Mesenchymal stem cell (in vitro differentiated cells and primary cell): ENCODE measurements at regions not wholly inside any gene's neighbourhood (a gene's known extent, or its start where the extent isn't known, plus 50 kb on each side); places are given as distances from the start of the nearest gene placed in this dataset.

Experiments
- DNase-seq: peaks from one replicate; pipeline ENCODE4 v3.0.0-alpha.2; 2013
- H2AFZ ChIP-seq: one replicate; pipeline ENCODE4 v1.6.1; 2013; ENCODE audit warnings: low read depth, mild to moderate bottlenecking, control low read depth, inconsistent platforms, low read length, moderate library complexity
- H2AK5ac ChIP-seq: 2 replicates; pipeline ENCODE4 v1.6.1; 2013; ENCODE audit warnings: low read length, moderate library complexity, mild to moderate bottlenecking, inconsistent platforms; ENCODE audit not compliant: severe bottlenecking
- H2BK120ac ChIP-seq: one replicate; pipeline ENCODE4 v1.6.1; 2013; ENCODE audit warnings: low read depth, mild to moderate bottlenecking, inconsistent platforms, low read length, moderate library complexity
- H2BK12ac ChIP-seq, 2 experiments: one replicate each; pipeline ENCODE4 v1.6.1; 2013; ENCODE audit warnings: inconsistent platforms in 2 of 2, low read length in 2 of 2, mild to moderate bottlenecking in 2 of 2, moderate library complexity in 2 of 2, control low read depth in 1 of 2
- H2BK15ac ChIP-seq: one replicate; pipeline ENCODE4 v1.6.1; 2013; ENCODE audit warnings: mild to moderate bottlenecking, low read depth, inconsistent platforms; ENCODE audit not compliant: poor library complexity, severe bottlenecking
- H2BK5ac ChIP-seq: 2 replicates; pipeline ENCODE4 v1.6.1; 2013; ENCODE audit warnings: low read depth, mild to moderate bottlenecking, low read length, control low read depth, inconsistent platforms; ENCODE audit not compliant: poor library complexity, severe bottlenecking
- H3K14ac ChIP-seq, 2 experiments: one replicate each; pipeline ENCODE4 v1.6.1; 2013; ENCODE audit warnings: inconsistent platforms in 2 of 2, low read length in 2 of 2, control low read depth in 1 of 2, mild to moderate bottlenecking in 1 of 2, moderate library complexity in 1 of 2
- H3K18ac ChIP-seq, 2 experiments: one replicate each; pipeline ENCODE4 v1.6.1; 2013; ENCODE audit warnings: inconsistent platforms in 2 of 2, low read length in 2 of 2, control low read depth in 1 of 2, low read depth in 1 of 2, mild to moderate bottlenecking in 1 of 2
- H3K23ac ChIP-seq, 2 experiments: one replicate each; pipeline ENCODE4 v1.6.1; 2013; ENCODE audit warnings: inconsistent platforms in 2 of 2, low read length in 2 of 2, mild to moderate bottlenecking in 2 of 2, moderate library complexity in 2 of 2, control low read depth in 1 of 2
- H3K27ac ChIP-seq: 2 replicates; pipeline ENCODE4 v1.5.1; 2013; ENCODE audit warnings: mild to moderate bottlenecking, moderate library complexity, low read length, control low read depth, inconsistent platforms; ENCODE audit not compliant: poor library complexity, severe bottlenecking
- H3K27me3 ChIP-seq, 2 experiments: 2 replicates each; pipeline versions ENCODE4 v1.6.1 to v1.7.0; 2013; ENCODE audit warnings: low read length in 2 of 2, mild to moderate bottlenecking in 2 of 2, moderate library complexity in 2 of 2, control low read depth in 1 of 2, inconsistent platforms in 1 of 2; ENCODE audit not compliant: control insufficient read depth in 1 of 2, insufficient read depth in 1 of 2
- H3K36me3 ChIP-seq, 2 experiments: 2 replicates each; pipeline versions ENCODE4 v1.6.1 to v1.7.0; 2013; ENCODE audit warnings: low read length in 2 of 2, control low read depth in 1 of 2, inconsistent platforms in 1 of 2, low read depth in 1 of 2, mild to moderate bottlenecking in 1 of 2; ENCODE audit not compliant: insufficient read depth in 2 of 2, control insufficient read depth in 1 of 2
- H3K4ac ChIP-seq, 2 experiments: one replicate each; pipeline ENCODE4 v1.6.1; 2013; ENCODE audit warnings: inconsistent platforms in 2 of 2, low read length in 2 of 2, mild to moderate bottlenecking in 2 of 2, moderate library complexity in 2 of 2, control low read depth in 1 of 2, low read depth in 1 of 2
- H3K4me1 ChIP-seq: 2 replicates; pipeline ENCODE4 v1.6.1; 2013; ENCODE audit warnings: low read depth, low read length, control low read depth; ENCODE audit not compliant: control insufficient read depth, insufficient read depth
- H3K4me2 ChIP-seq: 2 replicates; pipeline ENCODE4 v1.6.1; 2013; ENCODE audit warnings: low read length, mild to moderate bottlenecking, inconsistent platforms; ENCODE audit not compliant: poor library complexity, severe bottlenecking
- H3K4me3 ChIP-seq, 2 experiments: 2 replicates each; pipeline versions ENCODE4 v1.5.1 to v1.7.0; 2013; ENCODE audit warnings: low read length in 2 of 2, mild to moderate bottlenecking in 2 of 2, control low read depth in 1 of 2, low read depth in 1 of 2; ENCODE audit not compliant: insufficient read depth in 1 of 2
- H3K79me1 ChIP-seq: replicated peaks from 2 replicates; pipeline ENCODE4 v1.6.1; 2013; ENCODE audit warnings: mild to moderate bottlenecking, control low read depth, low read length, inconsistent platforms; ENCODE audit not compliant: poor library complexity, severe bottlenecking
- H3K9ac ChIP-seq: 2 replicates; pipeline ENCODE4 v1.7.0; 2013; ENCODE audit warnings: mild to moderate bottlenecking, low read length, moderate library complexity
- H3K9me3 ChIP-seq: 2 replicates; pipeline ENCODE4 v1.7.0; 2013; ENCODE audit warnings: mild to moderate bottlenecking, low read length; ENCODE audit not compliant: control insufficient read depth
- H4K8ac ChIP-seq: one replicate; pipeline ENCODE4 v1.6.1; 2013; ENCODE audit warnings: inconsistent platforms, mild to moderate bottlenecking, low read length, moderate library complexity
- H4K91ac ChIP-seq: one replicate; pipeline ENCODE4 v1.6.1; 2013; ENCODE audit warnings: mild to moderate bottlenecking, low read length, inconsistent platforms
- WGBS: methylation state at CpG from one replicate; pipeline ENCODE4 v1.1.7; 2013; ENCODE audit warnings: mixed read lengths; 5-methylcytosine and 5-hydroxymethylcytosine counted together

GRCh38 chr13:111401151-111401550 is 80.7 kb downstream of the TEX29 start:
- no peak overlapping the region for H4K91ac ChIP-seq
- no peak overlapping the region for H2AK5ac ChIP-seq
- H3K36me3 ChIP-seq = no peaks in the 10 kb centered on the region
- H3K27ac ChIP-seq = no peak overlapping the region
- no peak overlapping the region for H3K9ac ChIP-seq
- H3K14ac ChIP-seq = no peak overlapping the region
- no peak overlapping the region for H2AFZ ChIP-seq
- WGBS = 71% methylated on average over 5 of the region's 6 CpGs
- H4K8ac ChIP-seq = no peak overlapping the region
- H3K4me3 ChIP-seq = no peak overlapping the region
- H3K9me3 ChIP-seq = no peaks in the 10 kb centered on the region
- H2BK15ac ChIP-seq = no peak overlapping the region
- H2BK12ac ChIP-seq = no peak overlapping the region
- H3K23ac ChIP-seq = no peak overlapping the region
- H3K4ac ChIP-seq = no peak overlapping the region
- H3K4me1 ChIP-seq = no peaks in the 10 kb centered on the region
- H3K79me1 ChIP-seq = no peaks in the 10 kb centered on the region
- DNase-seq = no peak
- H2BK120ac ChIP-seq = no peak overlapping the region
- no peak overlapping the region for H2BK5ac ChIP-seq
- no peak overlapping the region for H3K4me2 ChIP-seq
- no peak overlapping the region for H3K18ac ChIP-seq
- peaks cover 0 to 34% of the 10 kb centered on the region in 2 experiments for H3K27me3 ChIP-seq

GRCh38 chr13:111401755-111402154 is 81.3 kb downstream of the TEX29 start:
- Histone ChIP-seq H2BK15ac (no peak overlapping the region), H3K27me3 (peaks cover 0 to 40% of the 10 kb centered on the region in 2 experiments), H4K91ac (no peak overlapping the region), H3K79me1 (no peaks in the 10 kb centered on the region), H2BK12ac (no peak overlapping the region), H2AFZ (no peak overlapping the region), H3K27ac (no peak overlapping the region), H3K36me3 (no peaks in the 10 kb centered on the region), H3K4me1 (no peaks in the 10 kb centered on the region), H3K14ac (no peak overlapping the region), H3K9me3 (no peaks in the 10 kb centered on the region), H3K4me2 (no peak overlapping the region), H3K4me3 (no peak overlapping the region), H3K9ac (no peak overlapping the region), H3K18ac (no peak overlapping the region), H2AK5ac (no peak overlapping the region), H4K8ac (no peak overlapping the region), H3K4ac (no peak overlapping the region), H2BK120ac (no peak overlapping the region), H2BK5ac (no peak overlapping the region), H3K23ac (no peak overlapping the region)
- DNase-seq = no peak
- WGBS = 90% methylated on average over 11 of the region's 14 CpGs

GRCh38 chr13:111402441-111402840 is 82.0 kb downstream of the TEX29 start:
- Histone ChIP-seq H4K8ac (no peak overlapping the region), H3K9ac (no peak overlapping the region), H3K27ac (no peak overlapping the region), H3K14ac (no peak overlapping the region), H3K36me3 (no peaks in the 10 kb centered on the region), H2BK5ac (no peak overlapping the region), H3K4ac (no peak overlapping the region), H2BK120ac (no peak overlapping the region), H2AFZ (no peak overlapping the region), H2BK15ac (no peak overlapping the region), H2BK12ac (no peak overlapping the region), H3K4me2 (no peak overlapping the region), H3K79me1 (no peaks in the 10 kb centered on the region), H3K9me3 (no peaks in the 10 kb centered on the region), H3K4me1 (no peaks in the 10 kb centered on the region), H3K27me3 (peaks cover 0 to 40% of the 10 kb centered on the region in 2 experiments), H2AK5ac (no peak overlapping the region), H3K18ac (no peak overlapping the region), H4K91ac (no peak overlapping the region), H3K23ac (no peak overlapping the region), H3K4me3 (no peak overlapping the region)
- no peak for DNase-seq
- WGBS = 90% methylated on average over 15 of the region's 15 CpGs

GRCh38 chr13:111403266-111403665 is 82.8 kb downstream of the TEX29 start:
- Histone ChIP-seq H4K91ac (no peak overlapping the region), H3K9me3 (no peaks in the 10 kb centered on the region), H3K9ac (no peak overlapping the region), H3K36me3 (no peaks in the 10 kb centered on the region), H2BK5ac (no peak overlapping the region), H2AK5ac (no peak overlapping the region), H3K79me1 (no peaks in the 10 kb centered on the region), H4K8ac (no peak overlapping the region), H2BK12ac (no peak overlapping the region), H3K27ac (no peak overlapping the region), H3K4ac (no peak overlapping the region), H3K4me2 (no peak overlapping the region), H2AFZ (no peak overlapping the region), H2BK120ac (no peak overlapping the region), H3K23ac (no peak overlapping the region), H2BK15ac (no peak overlapping the region), H3K18ac (no peak overlapping the region), H3K4me1 (no peaks in the 10 kb centered on the region), H3K4me3 (no peak overlapping the region), H3K27me3 (peaks cover 0 to 40% of the 10 kb centered on the region in 2 experiments), H3K14ac (no peak overlapping the region)
- 90% methylated on average over 10 of the region's 10 CpGs for WGBS
- no peak for DNase-seq
